ENCODE measurements at regions not wholly inside any gene's neighbourhood (a gene's known extent, or its start where the extent isn't known, plus 50 kb on each side); places are given as distances from the start of the nearest gene placed in this dataset.

GRCh38 chr3:59578129-59578528, 528.3 kb upstream of the CFAP20DC start:
- no peak for DNase-seq

DNA sequence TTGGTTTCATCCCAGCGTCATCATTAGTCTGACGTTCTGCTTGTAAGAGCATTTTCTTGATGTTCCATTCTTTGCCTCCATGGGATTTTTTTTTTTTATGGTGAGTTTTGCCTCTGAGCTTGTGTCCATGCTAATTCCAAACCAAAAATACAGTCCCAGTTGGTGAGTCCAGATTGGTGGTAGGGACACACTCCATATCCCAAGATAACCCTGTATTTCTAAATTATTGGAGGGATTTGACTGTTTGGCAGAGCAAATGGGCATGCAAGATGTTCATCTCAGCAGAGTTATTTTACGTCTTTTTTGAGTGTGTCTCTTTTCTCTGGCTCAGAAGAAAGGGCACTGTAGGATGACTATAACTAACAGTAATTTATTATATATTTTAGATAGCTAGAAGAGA, 526.8 kb upstream of the CFAP20DC start:
- DNase-seq, result no peak

GRCh38 chr3:59575113-59576001, 525.5 kb upstream of the CFAP20DC start:
- DNase-seq, result peak; percentile 87

DNA sequence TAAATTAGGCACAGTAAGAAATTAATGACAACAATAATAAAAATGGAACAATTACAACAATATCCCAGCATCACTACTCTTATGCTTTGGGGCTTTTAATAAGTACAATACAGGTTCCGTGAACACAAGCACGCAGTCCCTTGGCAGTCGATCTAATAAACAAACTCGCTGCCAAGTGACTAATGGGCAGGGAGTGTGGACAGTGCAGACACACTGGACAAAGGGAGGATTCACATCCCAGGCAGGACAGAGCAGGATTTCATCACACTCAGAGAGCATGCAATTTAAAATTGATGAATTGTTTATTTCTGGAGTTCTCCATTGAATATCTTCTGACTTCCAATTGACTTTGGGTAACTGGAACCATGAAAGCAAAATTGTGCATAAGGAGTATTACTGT, 524.1 kb upstream of the CFAP20DC start:
- no peak for DNase-seq

DNA sequence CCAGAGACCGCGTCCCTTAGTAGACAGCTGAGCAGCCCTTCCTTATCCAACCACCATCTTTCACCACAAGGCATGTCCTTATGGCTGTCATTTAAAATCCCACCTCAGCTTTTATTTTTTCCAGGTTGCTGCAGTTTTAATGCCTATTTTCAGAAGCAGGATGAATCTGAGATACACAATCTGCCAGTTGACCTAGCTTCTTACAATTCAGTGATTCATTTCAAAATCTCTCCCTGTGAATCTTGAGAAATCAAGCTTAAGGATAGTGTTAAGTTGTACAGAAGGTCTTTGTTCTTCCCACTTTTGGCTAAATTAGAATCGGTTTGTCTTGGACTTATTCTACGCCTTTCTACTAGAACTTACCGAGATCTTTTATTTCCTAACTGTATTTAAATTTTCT, 522.3 kb upstream of the CFAP20DC start:
- DNase-seq, result no peak

DNA sequence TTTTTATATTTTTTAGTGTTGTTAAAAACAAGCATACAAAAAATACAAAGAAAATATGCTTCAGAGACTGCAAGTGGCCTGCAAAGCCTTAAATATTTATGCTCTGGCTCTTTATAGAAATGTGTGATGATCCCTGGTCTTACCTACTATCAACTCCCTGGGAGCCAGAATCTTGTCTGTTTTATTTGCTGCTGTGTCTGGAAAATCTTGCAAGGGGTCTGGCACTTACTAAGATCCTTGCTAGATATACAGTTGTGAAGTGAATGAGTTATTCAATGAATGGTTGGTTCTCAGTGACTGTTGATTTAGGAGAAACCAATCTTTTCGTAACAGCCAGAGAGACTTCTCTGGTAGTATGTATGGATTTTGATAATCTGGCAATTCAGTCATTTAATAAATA, 521.0 kb upstream of the CFAP20DC start:
- DNase-seq, result no peak

DNA sequence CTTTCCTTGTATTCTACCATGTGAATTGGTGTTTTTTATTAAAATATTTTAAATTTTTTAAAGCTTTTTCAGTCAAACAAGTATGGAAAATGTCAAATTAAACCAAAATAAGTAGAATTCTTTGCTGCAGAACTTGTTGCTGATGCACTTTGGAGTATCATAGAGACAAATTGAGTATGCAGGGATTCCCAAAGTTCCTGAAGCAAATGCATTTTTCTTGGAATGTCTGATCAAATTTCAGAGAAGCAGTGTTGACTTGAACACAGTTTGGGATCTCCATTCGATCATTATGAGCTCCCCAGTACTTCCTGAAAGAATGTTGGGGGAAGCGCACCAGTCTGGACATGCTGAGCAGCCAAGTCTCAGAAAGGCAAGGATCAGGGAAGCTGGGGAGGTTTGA, 517.8 kb upstream of the CFAP20DC start:
- DNase-seq, result no peak

GRCh38 chr3:59566481-59566975, 516.7 kb upstream of the CFAP20DC start:
- DNase-seq, result no peak

DNA sequence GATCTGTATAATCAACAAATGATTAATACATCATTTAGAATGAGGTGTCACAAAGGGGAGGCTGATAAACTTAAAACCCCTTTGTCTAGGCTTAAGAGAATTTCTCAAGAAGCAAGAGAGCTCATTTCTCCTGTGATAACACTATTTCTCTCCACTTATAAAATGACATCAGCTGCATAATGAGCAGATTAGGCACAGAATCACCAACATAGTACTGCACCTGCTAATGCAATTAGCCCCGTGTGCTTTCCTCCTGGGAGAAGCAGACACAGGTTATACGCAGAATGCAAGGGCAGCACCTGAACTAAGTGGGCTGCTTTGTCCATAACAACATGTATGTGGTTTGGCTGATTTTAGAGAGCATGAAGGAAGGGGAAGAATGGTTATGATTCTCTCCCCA, 515.3 kb upstream of the CFAP20DC start:
- DNase-seq, result no peak

DNA sequence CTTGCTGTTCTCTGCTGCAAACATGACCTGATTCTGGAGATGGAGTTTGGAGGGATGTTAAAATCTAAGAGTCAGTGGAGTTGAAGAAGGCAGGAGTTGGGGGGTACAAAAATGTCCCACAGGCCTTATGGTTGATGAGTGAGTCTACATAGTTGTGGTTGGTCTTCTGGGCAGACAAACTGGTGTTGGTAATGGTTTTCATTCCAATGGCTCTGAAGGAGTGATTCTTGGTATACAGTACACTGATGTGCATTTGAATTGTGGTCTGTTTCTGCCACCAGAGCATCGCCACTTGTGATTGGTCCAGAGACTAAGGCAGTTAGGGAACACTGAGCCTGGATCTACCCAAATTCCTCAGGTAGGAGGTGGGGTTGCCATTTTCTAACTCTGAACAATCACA, 514.1 kb upstream of the CFAP20DC start:
- no peak for DNase-seq

- DNase-seq, result no peak
Observed at GRCh38 chr3:59563072-59563605, 513.3 kb upstream of the CFAP20DC start.

- DNase-seq, result no peak
Observed at GRCh38 chr3:59559721-59560435, 510.1 kb upstream of the CFAP20DC start.

DNA sequence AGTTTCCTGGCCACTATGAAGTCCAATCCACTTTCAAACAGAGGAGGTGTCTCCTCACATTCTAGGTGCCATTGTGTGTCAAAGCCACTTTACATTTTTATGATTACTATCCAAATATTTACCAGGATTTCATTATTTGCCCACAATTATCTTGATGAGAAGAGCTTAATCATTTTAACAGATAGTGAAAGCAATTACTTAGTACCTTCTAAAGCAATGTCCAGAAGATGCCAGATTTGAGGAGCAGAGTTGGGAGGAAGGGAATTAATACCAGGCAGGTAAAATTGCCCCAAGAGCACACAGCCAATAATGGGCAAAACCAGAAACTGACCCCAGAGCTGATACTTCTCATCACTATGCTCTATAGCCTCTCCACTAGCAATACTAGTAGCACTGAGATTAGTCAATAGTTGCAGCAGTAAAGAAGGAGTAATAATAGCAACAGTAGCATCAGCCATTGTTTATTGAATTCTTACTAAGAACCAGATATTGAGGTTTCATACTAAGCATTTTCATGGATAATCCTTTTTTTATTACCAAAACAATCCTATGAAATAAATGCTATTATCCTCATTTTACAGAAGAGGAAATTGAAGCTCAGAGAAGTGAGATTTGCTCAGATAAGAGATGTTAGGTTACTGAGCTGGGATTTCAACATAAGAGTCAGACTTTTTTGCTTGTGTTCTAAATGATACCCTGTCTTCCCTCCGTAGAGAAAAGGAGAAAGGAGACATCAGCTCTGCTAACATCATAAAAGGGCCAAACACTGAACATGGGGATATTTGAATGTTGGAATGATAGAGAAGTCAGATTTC, 509.3 kb upstream of the CFAP20DC start:
- no peak for DNase-seq

DNA sequence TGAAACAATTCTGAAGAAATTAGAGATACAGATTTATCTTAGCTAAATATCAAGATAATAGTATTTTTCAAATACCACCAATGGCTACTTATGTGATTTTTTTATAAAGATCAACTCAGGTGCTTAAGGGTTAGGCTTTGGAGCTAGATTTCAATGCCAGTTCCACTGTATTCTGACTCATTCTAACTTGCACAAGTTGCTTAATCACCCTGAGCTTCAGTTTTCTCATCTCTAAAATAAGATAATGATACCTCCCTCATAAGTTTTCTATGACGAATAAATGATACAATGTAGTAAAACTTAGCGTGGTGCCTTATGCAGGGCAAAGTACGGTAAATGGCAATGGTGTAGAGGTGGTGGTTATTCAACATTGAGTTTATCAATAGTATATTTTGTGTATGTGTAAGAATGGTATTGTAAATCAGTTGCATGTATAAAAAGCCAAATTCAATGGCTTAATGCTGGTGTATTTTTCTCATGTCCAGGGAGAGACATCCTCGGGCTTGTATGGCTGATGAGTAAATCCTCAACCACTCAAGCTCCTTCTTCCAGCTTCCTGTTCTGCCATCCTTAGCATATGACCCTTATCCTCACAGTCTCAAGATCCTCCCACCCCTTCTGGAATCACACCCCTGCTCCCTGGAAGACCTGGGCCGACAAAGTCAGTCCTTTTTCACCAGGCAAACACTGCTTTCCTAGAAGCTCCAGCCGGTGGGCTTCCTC, 505.9 kb upstream of the CFAP20DC start:
- DNase-seq, result no peak

GRCh38 chr3:59553076-59553475, 503.3 kb upstream of the CFAP20DC start:
- DNase-seq, result no peak

GRCh38 chr3:59551834-59552233, 502.0 kb upstream of the CFAP20DC start:
- DNase-seq, result no peak

DNA sequence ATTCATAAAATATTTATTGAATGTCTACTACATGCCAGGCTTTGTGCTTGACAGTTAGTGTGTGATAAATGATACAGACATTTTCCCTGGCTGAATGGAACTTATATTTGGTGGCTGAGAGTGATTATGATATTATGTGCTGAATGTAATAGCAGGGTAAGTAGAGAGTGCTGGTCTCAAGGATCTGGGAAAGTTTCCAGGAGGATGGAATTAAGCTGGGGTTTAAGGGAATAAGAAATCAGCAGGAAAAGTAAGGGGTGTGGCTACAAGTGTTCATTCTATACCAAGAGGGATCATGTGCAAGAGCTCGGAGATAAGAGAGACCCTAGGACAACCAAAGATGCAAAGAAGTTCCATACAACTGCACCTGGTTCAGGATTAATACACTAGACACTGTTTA, 500.1 kb upstream of the CFAP20DC start:
- DNase-seq, result no peak

GRCh38 chr3:59547874-59548273, 498.0 kb upstream of the CFAP20DC start:
- DNase-seq, result no peak

- no peak for DNase-seq
Observed at GRCh38 chr3:59546522-59546921, 496.7 kb upstream of the CFAP20DC start.

DNA sequence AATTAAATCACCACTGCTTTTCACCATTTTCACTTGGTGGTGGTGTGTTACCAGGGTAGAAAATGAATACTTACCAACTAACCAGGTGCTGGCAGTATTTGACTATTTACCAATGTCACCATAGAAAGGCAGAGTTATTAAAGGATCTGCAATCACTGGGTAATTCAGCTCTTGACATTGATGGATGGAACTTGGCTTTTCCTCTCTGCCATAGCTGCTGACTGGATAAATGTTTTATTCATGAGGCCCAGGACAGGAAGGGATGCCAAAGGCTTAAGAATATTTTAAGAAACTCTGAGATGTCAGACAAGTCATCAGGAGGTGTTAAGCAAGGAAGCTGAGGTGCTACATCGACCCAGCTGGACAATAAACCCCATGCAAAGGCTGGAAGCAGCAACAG, 495.5 kb upstream of the CFAP20DC start:
- DNase-seq, result no peak

GRCh38 chr3:59542276-59542675, 492.5 kb upstream of the CFAP20DC start:
- DNase-seq, result no peak

DNA sequence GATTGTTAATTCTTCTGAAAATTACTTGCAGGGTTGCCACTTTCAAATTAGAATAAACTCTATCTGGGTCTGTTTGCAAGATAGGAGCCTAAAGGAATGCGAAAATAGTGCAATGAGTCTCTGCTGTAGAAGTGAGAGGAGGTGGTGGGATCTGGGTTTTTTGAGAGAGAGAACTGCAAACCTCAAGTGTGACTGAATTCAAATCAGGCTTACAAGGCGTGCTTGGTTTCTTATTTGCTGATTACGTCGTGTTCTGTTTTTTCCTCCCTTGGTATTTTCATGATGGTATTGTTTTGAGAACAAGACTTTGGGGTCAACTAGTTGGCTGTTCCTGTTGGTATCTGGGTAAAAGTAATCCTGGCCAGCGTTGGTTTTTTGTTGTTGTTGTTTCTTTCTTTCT, 490.9 kb upstream of the CFAP20DC start:
- no peak for DNase-seq
